ENCODE measurements at regions not wholly inside any gene's neighbourhood (a gene's known extent, or its start where the extent isn't known, plus 50 kb on each side); places are given as distances from the start of the nearest gene placed in this dataset.

DNA sequence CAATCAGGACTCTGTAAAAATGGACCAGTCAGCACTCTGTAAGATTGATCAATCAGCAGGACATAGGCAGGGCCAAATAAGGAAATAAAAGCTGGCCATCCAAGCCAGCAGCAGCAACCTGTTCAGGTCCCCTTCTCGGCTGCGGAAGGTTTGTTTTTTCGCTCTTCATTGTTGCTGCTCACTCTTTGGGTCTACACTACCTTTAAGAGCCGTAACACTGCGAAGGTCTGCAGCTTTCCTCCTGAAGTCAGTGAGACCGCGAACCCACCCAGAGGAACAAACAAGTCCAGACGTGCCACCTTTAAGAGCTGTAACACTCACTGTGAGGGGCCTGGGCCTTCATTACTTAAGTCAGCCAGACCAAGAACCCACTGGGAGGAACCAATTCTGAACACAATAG, 223.2 kb upstream of the EXOC2 start:
- in situ Hi-C loops (cut with MboI; ENCODE audit: low pct_unique_long_range_greater_than_20kb, low sequenced_read_pairs, unreplicated experiment): no loop called here
- TF ChIP-seq, protein P1, sequence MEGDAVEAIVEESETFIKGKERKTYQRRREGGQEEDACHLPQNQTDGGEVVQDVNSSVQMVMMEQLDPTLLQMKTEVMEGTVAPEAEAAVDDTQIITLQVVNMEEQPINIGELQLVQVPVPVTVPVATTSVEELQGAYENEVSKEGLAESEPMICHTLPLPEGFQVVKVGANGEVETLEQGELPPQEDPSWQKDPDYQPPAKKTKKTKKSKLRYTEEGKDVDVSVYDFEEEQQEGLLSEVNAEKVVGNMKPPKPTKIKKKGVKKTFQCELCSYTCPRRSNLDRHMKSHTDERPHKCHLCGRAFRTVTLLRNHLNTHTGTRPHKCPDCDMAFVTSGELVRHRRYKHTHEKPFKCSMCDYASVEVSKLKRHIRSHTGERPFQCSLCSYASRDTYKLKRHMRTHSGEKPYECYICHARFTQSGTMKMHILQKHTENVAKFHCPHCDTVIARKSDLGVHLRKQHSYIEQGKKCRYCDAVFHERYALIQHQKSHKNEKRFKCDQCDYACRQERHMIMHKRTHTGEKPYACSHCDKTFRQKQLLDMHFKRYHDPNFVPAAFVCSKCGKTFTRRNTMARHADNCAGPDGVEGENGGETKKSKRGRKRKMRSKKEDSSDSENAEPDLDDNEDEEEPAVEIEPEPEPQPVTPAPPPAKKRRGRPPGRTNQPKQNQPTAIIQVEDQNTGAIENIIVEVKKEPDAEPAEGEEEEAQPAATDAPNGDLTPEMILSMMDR (IDR thresholded peaks at IDR 0.05; ENCODE audit: extremely low read depth, insufficient read depth, missing control alignments): no peak
- DNase-seq (ENCODE audit: low spot score): no peak

DNA sequence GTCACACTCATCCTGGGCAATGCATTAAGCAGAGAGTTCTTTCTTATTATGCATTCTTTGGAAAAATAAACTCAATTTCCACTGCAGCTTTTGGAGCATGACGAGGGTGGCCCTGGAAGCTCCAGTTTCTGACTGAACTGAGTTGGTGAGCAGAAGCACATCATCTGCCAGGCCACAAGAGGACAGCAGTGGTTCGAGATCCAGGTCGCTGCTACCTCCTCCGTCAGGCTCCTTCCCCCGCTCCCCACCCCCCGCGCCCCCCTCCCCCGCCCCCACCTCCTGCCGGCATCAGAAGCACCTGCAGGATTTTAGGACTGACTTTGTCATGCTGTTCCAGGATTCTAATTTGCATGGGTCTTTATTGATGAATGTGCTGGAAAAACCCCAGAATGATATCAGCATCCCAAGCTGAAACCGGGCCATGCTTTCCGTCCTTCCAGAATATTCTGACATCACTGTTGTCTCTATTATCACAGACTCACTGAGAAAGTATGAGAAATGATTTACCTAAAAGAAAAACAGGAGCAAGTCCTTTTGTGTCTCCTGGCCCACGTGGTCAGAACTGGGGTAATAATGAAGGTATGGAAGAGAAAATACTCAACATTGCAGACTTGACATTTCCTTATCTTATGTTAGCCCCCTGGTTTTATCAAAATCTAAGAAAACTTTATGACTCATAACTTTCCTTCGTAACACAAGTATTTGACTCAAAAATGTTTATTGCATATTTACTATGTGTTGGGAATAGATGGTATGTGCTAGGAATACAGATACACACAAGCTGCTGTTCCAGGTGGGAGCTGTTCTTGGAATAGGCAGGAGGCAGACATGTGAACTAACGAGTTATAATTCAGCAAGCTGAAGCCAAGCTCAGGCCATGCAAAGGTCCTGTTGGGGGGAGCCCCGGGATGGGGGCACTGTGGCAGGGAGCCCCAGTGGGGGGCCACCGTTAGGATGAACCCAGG, 220.2 kb upstream of the EXOC2 start:
- TF ChIP-seq, protein P1 (IDR thresholded peaks at IDR 0.05; ENCODE audit: extremely low read depth, insufficient read depth, missing control alignments): peak; percentile 52
- DNase-seq (ENCODE audit: low spot score): peak; percentile 42
- in situ Hi-C loops (cut with MboI; ENCODE audit: low pct_unique_long_range_greater_than_20kb, low sequenced_read_pairs, unreplicated experiment): no loop called here

DNA sequence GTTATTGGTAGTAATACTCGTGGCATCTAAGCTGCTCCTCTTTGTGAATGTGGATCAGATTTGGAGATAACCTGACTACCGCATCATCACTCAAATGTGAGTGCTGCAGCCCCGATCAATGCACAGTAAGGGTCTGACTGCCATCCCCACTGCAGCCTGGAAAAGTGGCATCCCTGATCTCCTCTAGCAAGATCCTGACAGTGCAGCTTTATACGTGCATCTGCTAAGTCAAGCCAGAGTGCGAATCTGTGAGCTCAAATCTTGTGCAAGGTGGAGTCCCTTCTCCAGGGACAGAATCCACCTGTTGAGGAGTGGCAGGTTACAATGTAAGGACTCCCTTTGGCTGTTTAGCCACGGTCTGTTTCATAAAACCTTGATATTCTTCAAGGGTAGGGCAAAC, 215.0 kb upstream of the EXOC2 start:
- DNase-seq (ENCODE audit: low spot score): no peak
- in situ Hi-C loops (cut with MboI; ENCODE audit: low pct_unique_long_range_greater_than_20kb, low sequenced_read_pairs, unreplicated experiment): no loop called here
- TF ChIP-seq, protein P1 (IDR thresholded peaks at IDR 0.05; ENCODE audit: extremely low read depth, insufficient read depth, missing control alignments): no peak

DNA sequence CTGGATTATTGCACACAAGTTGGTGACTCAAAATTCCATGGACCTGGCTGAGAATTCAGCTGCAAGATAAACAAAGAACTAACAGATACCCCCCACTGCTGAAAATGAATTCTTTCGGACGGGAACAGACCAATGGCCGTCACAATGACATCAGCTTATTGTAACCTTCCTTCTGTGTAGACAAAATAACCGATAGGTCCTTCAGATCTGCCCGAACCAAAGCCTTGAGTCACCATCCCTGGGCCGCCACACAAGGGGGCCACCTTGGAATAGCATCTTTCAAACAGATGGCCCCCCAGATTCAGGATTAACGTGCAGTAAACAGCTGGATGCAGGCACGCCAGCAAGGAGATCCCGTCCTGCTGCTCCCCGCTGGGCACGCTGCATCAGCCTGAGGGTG, 214.0 kb upstream of the EXOC2 start:
- no peak for DNase-seq (ENCODE audit: low spot score)
- in situ Hi-C loops (cut with MboI; ENCODE audit: low pct_unique_long_range_greater_than_20kb, low sequenced_read_pairs, unreplicated experiment): no loop called here
- TF ChIP-seq, protein P1 (IDR thresholded peaks at IDR 0.05; ENCODE audit: extremely low read depth, insufficient read depth, missing control alignments): no peak

DNA sequence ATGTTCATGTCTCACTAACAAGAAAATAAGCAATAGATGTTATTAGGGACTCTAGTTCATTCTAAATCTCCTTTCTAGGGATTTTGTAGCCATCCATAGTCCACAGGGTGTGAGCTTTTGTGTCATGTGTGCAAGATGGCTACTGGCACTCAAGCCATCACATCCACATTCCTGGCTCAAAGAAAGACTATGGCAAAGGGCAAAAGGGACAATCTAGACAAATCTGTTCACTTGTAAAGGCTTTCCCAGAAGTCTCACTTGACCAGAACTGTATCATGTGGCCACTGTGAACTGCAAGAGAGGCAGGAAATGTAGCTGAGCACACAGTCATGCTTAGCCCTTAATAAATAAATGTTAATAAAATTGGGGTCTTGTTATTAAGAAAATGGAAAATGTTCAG, 212.6 kb upstream of the EXOC2 start:
- TF ChIP-seq, protein P1 (IDR thresholded peaks at IDR 0.05; ENCODE audit: extremely low read depth, insufficient read depth, missing control alignments): no peak
- in situ Hi-C loops (cut with MboI; ENCODE audit: low pct_unique_long_range_greater_than_20kb, low sequenced_read_pairs, unreplicated experiment): no loop called here
- no peak for DNase-seq (ENCODE audit: low spot score)

DNA sequence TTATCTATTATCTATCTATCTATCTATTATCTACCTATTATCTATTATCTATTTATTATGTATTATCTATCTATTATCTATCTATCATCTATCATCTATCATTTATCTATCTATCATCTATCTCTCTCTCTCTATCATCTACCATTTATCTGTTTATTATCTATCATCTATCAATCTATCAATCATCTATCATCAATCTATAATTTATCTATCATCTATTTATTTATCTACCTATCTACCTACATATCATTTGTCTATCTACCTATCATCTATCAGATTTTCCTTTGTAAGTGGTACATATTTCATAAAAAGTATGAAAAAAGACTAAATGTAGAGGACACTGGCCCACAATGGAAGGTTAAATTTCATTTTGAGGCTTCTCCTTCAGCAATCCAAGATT, 212.1 kb upstream of the EXOC2 start:
- TF ChIP-seq, protein P1 (IDR thresholded peaks at IDR 0.05; ENCODE audit: extremely low read depth, insufficient read depth, missing control alignments): no peak
- in situ Hi-C loops (cut with MboI; ENCODE audit: low pct_unique_long_range_greater_than_20kb, low sequenced_read_pairs, unreplicated experiment): no loop called here
- no peak for DNase-seq (ENCODE audit: low spot score)
